H9 (cell line): ENCODE measurements at regions not wholly inside any gene's neighbourhood (a gene's known extent, or its start where the extent isn't known, plus 50 kb on each side); places are given as distances from the start of the nearest gene placed in this dataset.

ENCODE experiments used
- DNase-seq: peaks from one replicate; pipeline ENCODE4 v3.0.0-alpha.2; 2017
- H2AFZ ChIP-seq: one replicate; pipeline ENCODE4 v1.6.1; 2013; ENCODE audit warnings: mild to moderate bottlenecking, low read length, control low read depth, moderate library complexity
- H2AK5ac ChIP-seq: 2 replicates; pipeline ENCODE4 v1.6.1; 2013; ENCODE audit warnings: low read length, control low read depth, mixed read lengths; ENCODE audit not compliant: insufficient read length
- H2BK120ac ChIP-seq: one replicate; pipeline ENCODE4 v1.6.1; 2013; ENCODE audit warnings: low read depth, mild to moderate bottlenecking, low read length, control low read depth, inconsistent platforms; ENCODE audit not compliant: poor library complexity, severe bottlenecking
- H2BK12ac ChIP-seq: 2 replicates; pipeline ENCODE4 v1.6.1; 2013; ENCODE audit warnings: low read length, control low read depth, mixed read lengths, low read depth; ENCODE audit not compliant: insufficient read length
- H2BK15ac ChIP-seq: 2 replicates; pipeline ENCODE4 v1.6.1; 2013; ENCODE audit warnings: low read depth, low read length, control low read depth
- H2BK20ac ChIP-seq: one replicate; pipeline ENCODE4 v1.6.1; 2013; ENCODE audit warnings: low read depth, mild to moderate bottlenecking, low read length, control low read depth, inconsistent platforms; ENCODE audit not compliant: poor library complexity, severe bottlenecking
- H2BK5ac ChIP-seq: 2 replicates; pipeline ENCODE4 v1.6.1; 2013; ENCODE audit warnings: low read length, control low read depth, mixed read lengths; ENCODE audit not compliant: insufficient read length
- H3K14ac ChIP-seq: 2 replicates; pipeline ENCODE4 v1.6.1; 2013; ENCODE audit warnings: low read length, control low read depth; ENCODE audit not compliant: insufficient read depth
- H3K18ac ChIP-seq: 2 replicates; pipeline ENCODE4 v1.6.1; 2013; ENCODE audit warnings: low read depth, mild to moderate bottlenecking, mixed read lengths, low read length, control low read depth; ENCODE audit not compliant: insufficient read length
- H3K23ac ChIP-seq: 2 replicates; pipeline ENCODE4 v1.6.1; 2013; ENCODE audit warnings: low read length, control low read depth, mixed read lengths, low read depth; ENCODE audit not compliant: insufficient read length
- H3K23me2 ChIP-seq: 2 replicates; pipeline ENCODE4 v1.6.1; 2013; ENCODE audit warnings: low read depth, mild to moderate bottlenecking, mixed read lengths, low read length, control low read depth; ENCODE audit not compliant: insufficient read length, poor library complexity, severe bottlenecking
- H3K27ac ChIP-seq: 2 replicates; pipeline ENCODE4 v1.5.1; 2013; ENCODE audit warnings: low read length, control low read depth, mixed read lengths, low read depth; ENCODE audit not compliant: insufficient read length
- H3K27me3 ChIP-seq: 2 replicates; pipeline ENCODE4 v1.6.1; 2013; ENCODE audit warnings: low read length, control low read depth, inconsistent platforms; ENCODE audit not compliant: insufficient read depth
- H3K4ac ChIP-seq: 2 replicates; pipeline ENCODE4 v1.6.1; 2013; ENCODE audit warnings: low read depth, mild to moderate bottlenecking, control low read depth, inconsistent platforms, low read length, moderate library complexity
- H3K4me1 ChIP-seq: 2 replicates; pipeline ENCODE4 v1.6.1; 2013; ENCODE audit warnings: low read length, control low read depth, inconsistent platforms; ENCODE audit not compliant: insufficient read depth
- H3K4me2 ChIP-seq: 2 replicates; pipeline ENCODE4 v1.6.1; 2013; ENCODE audit warnings: low read length, control low read depth, mixed read lengths; ENCODE audit not compliant: insufficient read length, insufficient read depth
- H3K56ac ChIP-seq: 2 replicates; pipeline ENCODE4 v1.6.1; 2013; ENCODE audit warnings: low read depth, mild to moderate bottlenecking, mixed read lengths, low read length, control low read depth; ENCODE audit not compliant: insufficient read length
- H3K79me1 ChIP-seq: 2 replicates; pipeline ENCODE4 v1.6.1; 2013; ENCODE audit warnings: low read depth, mild to moderate bottlenecking, moderate library complexity, low read length, control low read depth, inconsistent platforms; ENCODE audit not compliant: insufficient read depth, poor library complexity, severe bottlenecking
- H3K79me2 ChIP-seq: 2 replicates; pipeline ENCODE4 v1.6.1; 2013; ENCODE audit warnings: low read length, control low read depth, inconsistent platforms; ENCODE audit not compliant: insufficient read depth
- H3K9ac ChIP-seq: 2 replicates; pipeline ENCODE4 v1.6.1; 2013; ENCODE audit warnings: low read length, control low read depth, mixed read lengths; ENCODE audit not compliant: insufficient read length; ENCODE audit errors: extremely low read depth
- H3K9me3 ChIP-seq: one replicate; pipeline ENCODE4 v1.6.1; 2013; ENCODE audit warnings: low read depth, low read length, inconsistent platforms; ENCODE audit not compliant: control insufficient read depth
- H3T11ph ChIP-seq: one replicate; pipeline ENCODE4 v1.6.1; 2013; ENCODE audit warnings: mild to moderate bottlenecking, low read length, control low read depth, inconsistent platforms
- H4K20me1 ChIP-seq: one replicate; pipeline ENCODE4 v1.6.1; 2013; ENCODE audit not compliant: control insufficient read depth, insufficient read length, insufficient read depth
- H4K5ac ChIP-seq: 2 replicates; pipeline ENCODE4 v1.6.1; 2013; ENCODE audit warnings: low read depth, mild to moderate bottlenecking, mixed read lengths, low read length, control low read depth; ENCODE audit not compliant: insufficient read length
- H4K8ac ChIP-seq: replicated peaks from 2 replicates; pipeline ENCODE4 v1.6.1; 2013; ENCODE audit warnings: low read length, control low read depth, mixed read lengths, low read depth; ENCODE audit not compliant: insufficient read length
- H4K91ac ChIP-seq: 2 replicates; pipeline ENCODE4 v1.6.1; 2013; ENCODE audit warnings: low read depth, mild to moderate bottlenecking, moderate library complexity, mixed read lengths, low read length, control low read depth; ENCODE audit not compliant: insufficient read length
- H3K27ac Mint-ChIP-seq, 3 experiments: 2 replicates in 2 of 3; 3 replicates in 1 of 3; pipeline ENCODE4 v1.8.0; 2020 to 2021; ENCODE audit warnings: mixed read lengths in 3 of 3, mild to moderate bottlenecking in 1 of 3, moderate library complexity in 1 of 3
- H3K27me3 Mint-ChIP-seq: 2 replicates; pipeline ENCODE4 v1.8.0; 2021; ENCODE audit warnings: low read depth, mild to moderate bottlenecking, moderate library complexity, mixed read lengths
- H3K36me3 Mint-ChIP-seq, 3 experiments: 2 replicates in 2 of 3; 3 replicates in 1 of 3; pipeline ENCODE4 v1.8.0; 2020 to 2021; ENCODE audit warnings: low read depth in 3 of 3, mixed read lengths in 3 of 3; ENCODE audit not compliant: insufficient read depth in 1 of 3
- H3K4me1 Mint-ChIP-seq, 2 experiments: 2 replicates each; pipeline ENCODE4 v1.8.0; 2020; ENCODE audit warnings: mixed read lengths in 2 of 2
- H3K4me3 Mint-ChIP-seq, 2 experiments: 2 replicates in 1 of 2; 3 replicates in 1 of 2; pipeline ENCODE4 v1.8.0; 2020 to 2021; ENCODE audit warnings: mild to moderate bottlenecking in 2 of 2, mixed read lengths in 2 of 2, moderate library complexity in 1 of 2
- H3K9me3 Mint-ChIP-seq, 2 experiments: 2 replicates in 1 of 2; 3 replicates in 1 of 2; pipeline ENCODE4 v1.8.0; 2020; ENCODE audit warnings: mild to moderate bottlenecking in 2 of 2, mixed read lengths in 2 of 2, moderate library complexity in 1 of 2
- WGBS: extraction: QIAGEN DNeasy Blood & Tissue Kit; methylation state at CpG from one replicate; pipeline ENCODE4 v1.1.7; 2013; ENCODE audit warnings: missing lambda C conversion rate, low lambda C conversion rate, mixed read lengths; ENCODE audit not compliant: insufficient read length; ENCODE audit errors: extremely low coverage; 5-methylcytosine and 5-hydroxymethylcytosine counted together
- TF ChIP-seq, protein P1 (sequence below): fragments of 200-600 bp; sonication (generic); conservative IDR thresholded peaks from 3 replicates; pipeline ENCODE4 v1.8.0; 2021; ENCODE audit warnings: antibody characterized with exemption, mild to moderate bottlenecking

DNA sequence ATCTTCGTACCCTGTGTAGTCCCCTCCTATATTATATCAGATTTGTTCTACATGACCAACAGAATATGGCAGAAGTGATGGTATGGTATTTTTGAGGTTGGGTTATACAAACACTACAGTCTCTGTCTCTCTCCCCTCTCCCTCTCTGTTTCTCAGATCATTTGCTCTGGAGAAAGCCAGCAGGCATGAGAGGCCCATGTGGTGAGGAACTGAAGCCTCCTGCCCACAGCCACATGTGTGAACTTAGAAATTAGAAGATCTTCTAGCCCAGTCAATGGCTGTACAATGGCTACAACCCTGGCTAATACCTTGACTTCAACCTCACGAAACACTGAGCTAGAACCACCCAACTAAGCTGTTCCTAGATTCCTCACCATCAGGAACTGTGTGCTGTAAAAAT lies 250.6 kb downstream of the SMAD2 start:
- Mint-ChIP-seq H3K36me3 (no peaks in the 10 kb centered on the region), H3K27ac (no peak overlapping the region)

More for the DNA sequence above, 250.6 kb downstream of the SMAD2 start:
- no peak overlapping the region for H4K8ac ChIP-seq
- H4K20me1 ChIP-seq: no peaks in the 10 kb centered on the region
- no peak overlapping the region for H2BK120ac ChIP-seq
- H3K14ac ChIP-seq: no peak overlapping the region
- H3K9ac ChIP-seq: no peak overlapping the region
- H3T11ph ChIP-seq: no peak overlapping the region
- no peak overlapping the region for H3K4ac ChIP-seq
- H3K27me3 Mint-ChIP-seq: peaks cover 2% of the 10 kb centered on the region; the same call in 1 of the 2 replicates
- no peak overlapping the region for H3K56ac ChIP-seq
- no peak overlapping the region for H2AK5ac ChIP-seq
- TF ChIP-seq, protein P1, sequence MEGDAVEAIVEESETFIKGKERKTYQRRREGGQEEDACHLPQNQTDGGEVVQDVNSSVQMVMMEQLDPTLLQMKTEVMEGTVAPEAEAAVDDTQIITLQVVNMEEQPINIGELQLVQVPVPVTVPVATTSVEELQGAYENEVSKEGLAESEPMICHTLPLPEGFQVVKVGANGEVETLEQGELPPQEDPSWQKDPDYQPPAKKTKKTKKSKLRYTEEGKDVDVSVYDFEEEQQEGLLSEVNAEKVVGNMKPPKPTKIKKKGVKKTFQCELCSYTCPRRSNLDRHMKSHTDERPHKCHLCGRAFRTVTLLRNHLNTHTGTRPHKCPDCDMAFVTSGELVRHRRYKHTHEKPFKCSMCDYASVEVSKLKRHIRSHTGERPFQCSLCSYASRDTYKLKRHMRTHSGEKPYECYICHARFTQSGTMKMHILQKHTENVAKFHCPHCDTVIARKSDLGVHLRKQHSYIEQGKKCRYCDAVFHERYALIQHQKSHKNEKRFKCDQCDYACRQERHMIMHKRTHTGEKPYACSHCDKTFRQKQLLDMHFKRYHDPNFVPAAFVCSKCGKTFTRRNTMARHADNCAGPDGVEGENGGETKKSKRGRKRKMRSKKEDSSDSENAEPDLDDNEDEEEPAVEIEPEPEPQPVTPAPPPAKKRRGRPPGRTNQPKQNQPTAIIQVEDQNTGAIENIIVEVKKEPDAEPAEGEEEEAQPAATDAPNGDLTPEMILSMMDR: no peak
- H3K23me2 ChIP-seq: no peaks in the 10 kb centered on the region
- H3K9me3 Mint-ChIP-seq: peaks cover 0 to 3% of the 10 kb centered on the region in 2 experiments; a peak in 1 of 5 replicates
- no peak overlapping the region for H4K91ac ChIP-seq
- H3K4me2 ChIP-seq: no peak overlapping the region
- H3K79me1 ChIP-seq: no peaks in the 10 kb centered on the region
- WGBS: no CpG with 5 or more reads among the region's 2 CpGs
- H2BK20ac ChIP-seq: no peak overlapping the region
- no peak overlapping the region for H2BK5ac ChIP-seq
- no peak overlapping the region for H3K4me3 Mint-ChIP-seq
- H3K4me1 Mint-ChIP-seq: no peaks in the 10 kb centered on the region
- no peaks in the 10 kb centered on the region for H3K27me3 ChIP-seq
- no peak overlapping the region for H4K5ac ChIP-seq
- no peak overlapping the region for H2BK15ac ChIP-seq
- H3K18ac ChIP-seq: no peak overlapping the region
- no peak overlapping the region for H3K27ac ChIP-seq
- H3K4me1 ChIP-seq: no peaks in the 10 kb centered on the region
- no peaks in the 10 kb centered on the region for H3K9me3 ChIP-seq
- H3K23ac ChIP-seq: no peak overlapping the region
- H2AFZ ChIP-seq: no peak overlapping the region
- H2BK12ac ChIP-seq: no peak overlapping the region
- DNase-seq: no peak
- no peaks in the 10 kb centered on the region for H3K79me2 ChIP-seq
